ENCODE measurements at regions not wholly inside any gene's neighbourhood (a gene's known extent, or its start where the extent isn't known, plus 50 kb on each side); places are given as distances from the start of the nearest gene placed in this dataset.

DNA sequence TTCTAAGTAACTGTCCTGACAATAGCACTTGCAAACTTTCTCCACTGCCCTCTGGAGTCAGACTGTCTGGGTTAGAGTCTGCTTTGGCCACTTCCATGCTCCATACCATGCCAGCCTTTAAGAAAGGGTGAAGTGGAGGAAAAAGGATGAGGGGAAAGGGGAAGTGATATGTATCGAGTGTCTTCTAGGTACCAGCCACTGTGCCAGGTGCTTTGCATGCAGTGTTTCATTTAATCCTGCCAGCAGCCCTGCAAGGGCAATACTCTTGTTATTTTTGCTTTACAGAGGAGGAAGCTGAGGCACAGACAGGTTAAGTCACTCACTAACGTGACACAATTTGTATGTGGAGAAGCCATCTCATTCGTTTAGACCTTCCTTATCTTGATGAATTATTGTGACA, 55.6 kb downstream of the RTL9 start:
- no peaks in the 10 kb centered on the region for H3K27me3 ChIP-seq

DNA sequence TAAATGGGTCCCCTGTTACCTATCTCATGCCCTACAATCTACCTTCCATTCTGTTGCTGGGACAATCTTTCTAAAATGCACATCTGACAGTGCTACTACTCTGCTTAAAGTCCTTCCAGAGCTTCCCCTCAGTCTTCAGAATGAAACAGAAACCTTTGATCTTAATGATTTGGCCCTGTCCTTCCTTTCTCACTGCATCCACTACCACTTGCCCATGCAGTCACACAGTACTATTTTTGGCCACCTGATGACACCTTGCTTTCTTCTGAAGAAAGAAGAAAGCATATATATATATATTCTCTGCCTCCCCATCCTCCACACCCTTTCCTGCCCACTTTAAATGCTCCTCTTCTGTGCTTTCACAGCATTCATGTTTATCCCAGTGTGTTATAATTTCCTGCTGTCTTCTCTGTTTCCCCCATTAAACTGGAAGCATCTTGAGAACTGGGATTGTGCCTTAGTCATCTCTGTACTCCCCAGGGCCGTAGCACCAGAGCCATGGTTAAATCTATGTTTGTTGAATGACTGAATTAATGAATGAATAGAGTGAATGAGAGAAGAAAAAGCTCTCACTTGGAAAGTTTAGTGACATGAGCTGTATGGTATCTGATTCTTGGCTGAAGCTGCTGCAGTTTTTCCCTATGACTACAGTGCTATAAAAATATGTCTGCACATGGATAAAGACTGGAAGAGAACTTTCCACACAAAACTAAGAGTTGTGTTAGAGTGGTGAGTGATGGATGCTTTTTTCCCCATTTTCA, 56.2 kb downstream of the RTL9 start:
- no peak for DNase-seq (ENCODE audit: low spot score)
- Histone ChIP-seq H3K9me3 (no peaks in the 10 kb centered on the region), H3K4me1 (no peaks in the 10 kb centered on the region), H3K36me3 (no peaks in the 10 kb centered on the region), H3K27me3 (no peaks in the 10 kb centered on the region), H3K27ac (no peak overlapping the region), H3K4me3 (no peak overlapping the region)
- TF ChIP-seq, protein P1, sequence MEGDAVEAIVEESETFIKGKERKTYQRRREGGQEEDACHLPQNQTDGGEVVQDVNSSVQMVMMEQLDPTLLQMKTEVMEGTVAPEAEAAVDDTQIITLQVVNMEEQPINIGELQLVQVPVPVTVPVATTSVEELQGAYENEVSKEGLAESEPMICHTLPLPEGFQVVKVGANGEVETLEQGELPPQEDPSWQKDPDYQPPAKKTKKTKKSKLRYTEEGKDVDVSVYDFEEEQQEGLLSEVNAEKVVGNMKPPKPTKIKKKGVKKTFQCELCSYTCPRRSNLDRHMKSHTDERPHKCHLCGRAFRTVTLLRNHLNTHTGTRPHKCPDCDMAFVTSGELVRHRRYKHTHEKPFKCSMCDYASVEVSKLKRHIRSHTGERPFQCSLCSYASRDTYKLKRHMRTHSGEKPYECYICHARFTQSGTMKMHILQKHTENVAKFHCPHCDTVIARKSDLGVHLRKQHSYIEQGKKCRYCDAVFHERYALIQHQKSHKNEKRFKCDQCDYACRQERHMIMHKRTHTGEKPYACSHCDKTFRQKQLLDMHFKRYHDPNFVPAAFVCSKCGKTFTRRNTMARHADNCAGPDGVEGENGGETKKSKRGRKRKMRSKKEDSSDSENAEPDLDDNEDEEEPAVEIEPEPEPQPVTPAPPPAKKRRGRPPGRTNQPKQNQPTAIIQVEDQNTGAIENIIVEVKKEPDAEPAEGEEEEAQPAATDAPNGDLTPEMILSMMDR (IDR thresholded peaks at IDR 0.05), result no peak

More for the DNA sequence above, 55.6 kb downstream of the RTL9 start:
- Histone ChIP-seq H3K4me3 (no peak overlapping the region), H3K4me1 (no peaks in the 10 kb centered on the region), H3K36me3 (no peaks in the 10 kb centered on the region), H3K27ac (no peak overlapping the region), H3K9me3 (no peaks in the 10 kb centered on the region)
- TF ChIP-seq, protein P1 (IDR thresholded peaks at IDR 0.05), result no peak
- DNase-seq (ENCODE audit: low spot score), result no peak

DNA sequence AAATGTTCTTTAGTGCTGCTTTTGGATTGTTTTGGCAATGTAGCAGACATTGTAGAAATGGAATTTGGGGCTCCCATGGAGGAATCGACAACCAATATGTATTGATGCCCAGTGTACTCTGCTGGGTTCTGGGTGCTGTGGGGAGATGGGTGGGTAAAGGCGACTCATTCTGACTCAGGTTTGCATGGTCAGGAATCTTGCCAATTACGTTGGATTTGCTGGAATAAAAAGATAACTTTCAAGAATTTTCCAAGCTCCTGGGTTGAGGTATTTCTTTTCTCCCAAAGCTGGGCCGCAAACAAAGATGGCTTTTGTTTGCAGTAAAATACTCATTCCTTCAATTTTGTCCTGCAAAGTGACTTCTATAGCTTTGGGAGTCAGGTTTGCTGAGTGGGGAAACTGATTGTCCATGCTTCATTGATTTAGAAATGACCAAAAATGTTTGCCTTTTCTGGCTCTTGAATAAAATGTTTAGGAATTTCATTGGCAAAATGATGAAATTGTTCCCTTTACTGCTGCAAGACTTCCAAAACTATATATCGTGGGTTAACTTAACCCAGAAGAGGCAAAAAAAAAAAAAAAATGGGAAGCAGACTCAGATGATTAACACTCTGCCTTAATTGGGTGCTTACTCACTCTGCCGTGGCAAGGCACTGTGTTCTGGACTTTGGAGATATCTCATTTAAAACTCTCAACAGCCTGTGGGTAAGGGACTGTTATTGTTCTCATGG, 57.0 kb downstream of the RTL9 start:
- H3K4me1 ChIP-seq, result no peaks in the 10 kb centered on the region
- H3K9me3 ChIP-seq, result no peaks in the 10 kb centered on the region
- no peak overlapping the region for H3K4me3 ChIP-seq
- TF ChIP-seq, protein P1 (IDR thresholded peaks at IDR 0.05), result no peak
- H3K27me3 ChIP-seq, result no peaks in the 10 kb centered on the region
- no peak overlapping the region for H3K27ac ChIP-seq
- no peaks in the 10 kb centered on the region for H3K36me3 ChIP-seq
- no peak for DNase-seq (ENCODE audit: low spot score)

DNA sequence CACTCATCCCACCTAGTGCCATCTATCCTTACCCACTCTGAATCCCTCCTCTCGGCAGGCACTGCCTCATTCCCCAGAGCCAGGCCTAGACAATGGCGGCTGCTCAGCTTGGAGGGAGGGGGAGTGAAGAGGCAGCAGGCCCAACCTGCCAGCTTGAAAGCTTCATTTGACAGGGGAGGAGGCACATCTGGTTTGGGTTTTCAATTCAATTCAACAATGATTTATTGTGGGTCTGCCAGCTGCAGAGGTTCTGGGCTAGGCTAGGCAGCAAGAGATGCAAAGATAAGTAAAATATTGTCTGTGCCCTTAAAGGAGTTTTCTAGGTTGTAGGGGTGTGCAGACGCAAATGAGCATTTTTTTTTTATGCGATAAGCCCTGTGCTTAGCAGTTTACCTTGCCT, 58.5 kb downstream of the RTL9 start:
- no peaks in the 10 kb centered on the region for H3K4me1 ChIP-seq
- H3K36me3 ChIP-seq, result no peaks in the 10 kb centered on the region
- no peaks in the 10 kb centered on the region for H3K9me3 ChIP-seq
- H3K27ac ChIP-seq, result no peak overlapping the region
- TF ChIP-seq, protein P1 (IDR thresholded peaks at IDR 0.05), result no peak
- H3K4me3 ChIP-seq, result no peak overlapping the region
- DNase-seq (ENCODE audit: low spot score), result no peak
- no peaks in the 10 kb centered on the region for H3K27me3 ChIP-seq

DNA sequence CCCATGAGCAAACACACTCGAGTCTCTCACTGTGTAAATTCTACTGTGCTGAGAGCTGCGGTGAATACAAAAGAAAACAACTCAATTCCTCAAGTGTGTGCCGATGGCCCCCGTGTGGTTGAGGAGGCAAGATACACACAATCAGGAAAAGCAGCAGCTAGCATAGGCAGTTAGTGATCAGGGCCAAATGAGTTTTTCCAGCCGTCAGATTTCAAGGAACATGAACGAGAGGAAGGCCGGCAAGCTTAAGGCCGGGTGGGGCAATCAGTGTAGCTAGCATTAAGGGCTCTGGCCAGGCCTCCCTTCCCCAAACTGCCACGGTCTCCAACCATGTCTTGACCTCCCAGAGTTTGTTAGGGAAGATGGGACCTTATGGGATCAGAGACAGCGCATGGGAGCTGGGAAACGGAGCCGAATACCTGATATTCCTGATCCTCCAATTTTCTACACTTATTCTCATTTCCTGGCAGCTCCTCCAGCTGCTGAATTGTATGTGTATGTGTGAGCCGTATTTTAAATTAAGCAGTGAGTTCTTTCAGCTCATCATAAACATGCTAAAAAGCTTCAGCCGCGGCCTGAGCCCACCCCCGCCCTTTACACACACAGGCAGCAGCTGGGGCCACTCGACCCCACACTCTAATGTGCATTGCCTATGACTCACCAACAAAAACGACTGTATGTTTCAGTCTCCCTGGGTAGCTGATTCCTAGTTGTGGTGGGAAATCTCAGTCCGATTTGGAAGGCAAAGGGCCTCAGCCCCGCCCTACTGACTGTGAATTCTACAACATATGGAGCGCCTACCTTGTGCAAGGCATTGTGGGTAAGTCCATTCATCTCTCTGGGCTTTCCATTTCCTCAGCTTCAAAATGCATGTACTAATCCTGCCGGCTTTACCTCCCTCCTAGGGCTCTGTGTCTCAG, 59.9 kb downstream of the RTL9 start:
- H3K27me3 ChIP-seq, result no peaks in the 10 kb centered on the region
- TF ChIP-seq, protein P1 (IDR thresholded peaks at IDR 0.05), result peak in 1 of 2 donors; percentile 34
- H3K4me3 ChIP-seq, result no peak overlapping the region
- H3K9me3 ChIP-seq, result no peaks in the 10 kb centered on the region
- no peak overlapping the region for H3K27ac ChIP-seq
- no peaks in the 10 kb centered on the region for H3K4me1 ChIP-seq
- DNase-seq (ENCODE audit: low spot score), result no peak
- no peaks in the 10 kb centered on the region for H3K36me3 ChIP-seq

All from right atrium auricular region (tissue), 2 donors.